Natural killer cell (primary cell): ENCODE measurements at regions not wholly inside any gene's neighbourhood (a gene's known extent, or its start where the extent isn't known, plus 50 kb on each side); places are given as distances from the start of the nearest gene placed in this dataset.

Experiments used
- ATAC-seq, 3 donors: fragments of 150-1000 bp in 2 of 3; fragments of 200-7000 bp in 1 of 3; cut with Tn5 transposase; 1 replicate in 1 of 3; 2 replicates in 2 of 3; pipeline ENCODE4 v1.10.0; 2021; ENCODE audit warnings: mild to moderate bottlenecking in 2 of 3, moderate library complexity in 2 of 3
- DNase-seq, 2 donors: peaks; one replicate each; pipeline versions ENCODE4 v3.0.0 to v3.0.0-alpha.2; 2013 to 2021; ENCODE audit warnings: mixed read lengths in 1 of 2
- H3K27ac ChIP-seq: one replicate; pipeline ENCODE4 v1.5.1; 2013; ENCODE audit warnings: mild to moderate bottlenecking, low read length
- H3K27me3 ChIP-seq: one replicate; pipeline ENCODE4 v1.6.1; 2013; ENCODE audit warnings: low read length; ENCODE audit not compliant: control insufficient read depth, insufficient read depth
- H3K36me3 ChIP-seq: one replicate; pipeline ENCODE4 v1.6.1; 2013; ENCODE audit warnings: low read length; ENCODE audit not compliant: control insufficient read depth, insufficient read depth
- H3K4me1 ChIP-seq: one replicate; pipeline ENCODE4 v1.6.1; 2013; ENCODE audit warnings: low read length; ENCODE audit not compliant: control insufficient read depth, insufficient read depth
- H3K4me3 ChIP-seq: one replicate; pipeline ENCODE4 v1.5.1; 2013; ENCODE audit warnings: low read length
- H3K9me3 ChIP-seq: one replicate; pipeline ENCODE4 v1.6.1; 2013; ENCODE audit warnings: low read length; ENCODE audit not compliant: control insufficient read depth, insufficient read depth
- H3K27ac Mint-ChIP-seq, 2 donors: one replicate each; pipeline ENCODE4 v1.8.0; 2022; ENCODE audit warnings: mild to moderate bottlenecking in 2 of 2, mixed read lengths in 2 of 2, moderate library complexity in 1 of 2
- H3K27me3 Mint-ChIP-seq, 2 donors: one replicate each; pipeline ENCODE4 v1.8.0; 2022; ENCODE audit warnings: low read depth in 2 of 2, mixed read lengths in 2 of 2
- H3K36me3 Mint-ChIP-seq: one replicate; pipeline ENCODE4 v1.8.0; 2022; ENCODE audit warnings: mixed read lengths
- H3K4me1 Mint-ChIP-seq, 2 donors: one replicate each; pipeline ENCODE4 v1.8.0; 2022; ENCODE audit warnings: mixed read lengths in 2 of 2
- H3K4me3 Mint-ChIP-seq: one replicate; pipeline ENCODE4 v1.8.0; 2022; ENCODE audit warnings: mild to moderate bottlenecking, moderate library complexity, mixed read lengths
- H3K9me3 Mint-ChIP-seq, 2 donors: one replicate each; pipeline ENCODE4 v1.8.0; 2022; ENCODE audit warnings: mixed read lengths in 2 of 2
- WGBS: methylation state at CpG from one replicate; pipeline ENCODE4 v1.1.7; 2013; ENCODE audit warnings: missing lambda C conversion rate; ENCODE audit not compliant: insufficient coverage; 5-methylcytosine and 5-hydroxymethylcytosine counted together
- intact Hi-C: fragments of 100-400 bp; cut with micrococcal nuclease; formaldehyde crosslinking; loops from one replicate; pipeline ENCODE4 v1.14.2; 2022
- TF ChIP-seq, protein P1 (sequence below): fragments of 200-600 bp; IDR thresholded peaks from one replicate; pipeline ENCODE4 v1.8.0; 2022; ENCODE audit warnings: antibody characterized with exemption

DNA sequence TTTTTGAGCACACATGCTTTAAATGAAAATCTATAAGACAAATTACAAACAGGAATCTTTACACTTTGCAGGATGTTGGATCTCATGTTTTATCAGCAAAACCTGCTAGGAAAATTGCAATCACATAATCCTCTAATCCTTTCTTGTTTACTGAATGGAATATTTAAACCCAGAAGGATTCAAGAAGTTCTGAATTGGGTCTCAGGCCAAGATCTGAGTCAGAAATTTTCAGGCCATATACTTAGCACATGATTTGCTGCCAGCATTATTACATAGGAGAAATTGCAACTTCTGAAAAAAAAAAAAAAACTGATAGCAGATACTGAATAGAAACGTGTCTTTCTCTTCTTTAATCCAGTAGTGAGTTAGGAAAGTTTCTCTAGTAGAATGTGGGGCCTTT, 1005.3 kb upstream of the POT1 start:
- WGBS: 33% methylated on average over 1 of the region's 1 CpG
- no peak overlapping the region for H3K4me3 Mint-ChIP-seq
- H3K9me3 Mint-ChIP-seq: peaks cover 7 to 16% of the 10 kb centered on the region in 2 donors

GRCh38 chr7:125934539-125934938, 1004.9 kb upstream of the POT1 start:
- H3K4me3 ChIP-seq: no peak overlapping the region
- no peaks in the 10 kb centered on the region for H3K4me1 ChIP-seq
- no peak for ATAC-seq
- no peaks in the 10 kb centered on the region for H3K36me3 Mint-ChIP-seq
- no peaks in the 10 kb centered on the region for H3K27me3 ChIP-seq
- H3K27me3 Mint-ChIP-seq: no peaks in the 10 kb centered on the region
- no peak overlapping the region for H3K27ac ChIP-seq
- peaks cover 3% of the 10 kb centered on the region for H3K9me3 ChIP-seq
- 68% methylated on average over 2 of the region's 2 CpGs for WGBS
- H3K9me3 Mint-ChIP-seq: peaks cover 7 to 16% of the 10 kb centered on the region in 2 donors
- no peak for DNase-seq
- no peak overlapping the region for H3K4me3 Mint-ChIP-seq
- no peaks in the 10 kb centered on the region for H3K36me3 ChIP-seq
- no peaks in the 10 kb centered on the region for H3K4me1 Mint-ChIP-seq
- no peak overlapping the region for H3K27ac Mint-ChIP-seq
- intact Hi-C loops: no loop called here
- TF ChIP-seq, protein P1, sequence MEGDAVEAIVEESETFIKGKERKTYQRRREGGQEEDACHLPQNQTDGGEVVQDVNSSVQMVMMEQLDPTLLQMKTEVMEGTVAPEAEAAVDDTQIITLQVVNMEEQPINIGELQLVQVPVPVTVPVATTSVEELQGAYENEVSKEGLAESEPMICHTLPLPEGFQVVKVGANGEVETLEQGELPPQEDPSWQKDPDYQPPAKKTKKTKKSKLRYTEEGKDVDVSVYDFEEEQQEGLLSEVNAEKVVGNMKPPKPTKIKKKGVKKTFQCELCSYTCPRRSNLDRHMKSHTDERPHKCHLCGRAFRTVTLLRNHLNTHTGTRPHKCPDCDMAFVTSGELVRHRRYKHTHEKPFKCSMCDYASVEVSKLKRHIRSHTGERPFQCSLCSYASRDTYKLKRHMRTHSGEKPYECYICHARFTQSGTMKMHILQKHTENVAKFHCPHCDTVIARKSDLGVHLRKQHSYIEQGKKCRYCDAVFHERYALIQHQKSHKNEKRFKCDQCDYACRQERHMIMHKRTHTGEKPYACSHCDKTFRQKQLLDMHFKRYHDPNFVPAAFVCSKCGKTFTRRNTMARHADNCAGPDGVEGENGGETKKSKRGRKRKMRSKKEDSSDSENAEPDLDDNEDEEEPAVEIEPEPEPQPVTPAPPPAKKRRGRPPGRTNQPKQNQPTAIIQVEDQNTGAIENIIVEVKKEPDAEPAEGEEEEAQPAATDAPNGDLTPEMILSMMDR: no peak

More for the DNA sequence above, 1005.3 kb upstream of the POT1 start:
- Mint-ChIP-seq H3K4me1 (no peaks in the 10 kb centered on the region), H3K36me3 (no peaks in the 10 kb centered on the region), H3K27ac (no peak overlapping the region), H3K27me3 (no peaks in the 10 kb centered on the region)
- no peak for DNase-seq
- Histone ChIP-seq H3K27ac (no peak overlapping the region), H3K9me3 (peaks cover 3% of the 10 kb centered on the region), H3K27me3 (no peaks in the 10 kb centered on the region), H3K36me3 (no peaks in the 10 kb centered on the region), H3K4me3 (no peak overlapping the region), H3K4me1 (no peaks in the 10 kb centered on the region)
- TF ChIP-seq, protein P1: no peak
- no peak for ATAC-seq
- intact Hi-C loops: no loop called here

- WGBS: 81% methylated on average over 1 of the region's 1 CpG
- no peak overlapping the region for H3K27ac Mint-ChIP-seq
- no peak overlapping the region for H3K4me3 ChIP-seq
- no peaks in the 10 kb centered on the region for H3K9me3 ChIP-seq
- H3K4me1 Mint-ChIP-seq: no peaks in the 10 kb centered on the region
- H3K36me3 Mint-ChIP-seq: peaks cover 7% of the 10 kb centered on the region
- H3K27me3 ChIP-seq: no peaks in the 10 kb centered on the region
- H3K4me3 Mint-ChIP-seq: no peak overlapping the region
- peaks cover 8 to 14% of the 10 kb centered on the region in 2 donors for H3K9me3 Mint-ChIP-seq
- H3K27me3 Mint-ChIP-seq: no peaks in the 10 kb centered on the region
- H3K4me1 ChIP-seq: no peaks in the 10 kb centered on the region
- no peak overlapping the region for H3K27ac ChIP-seq
- intact Hi-C loops: no loop called here
- TF ChIP-seq, protein P1: no peak
- no peaks in the 10 kb centered on the region for H3K36me3 ChIP-seq
- DNase-seq (no peak), ATAC-seq (no peak)
These were observed 1001.2 kb upstream of the POT1 start for GRCh38 chr7:125930848-125931247.

- Mint-ChIP-seq H3K4me1 (no peaks in the 10 kb centered on the region), H3K27me3 (no peaks in the 10 kb centered on the region), H3K9me3 (peaks cover 12 to 15% of the 10 kb centered on the region in 2 donors), H3K27ac (no peak overlapping the region), H3K4me3 (no peak overlapping the region), H3K36me3 (peaks cover 7% of the 10 kb centered on the region)
- intact Hi-C loops: no loop called here
- TF ChIP-seq, protein P1: no peak
- WGBS: 10% methylated on average over 2 of the region's 4 CpGs
- ATAC-seq (no peak), DNase-seq (no peak)
- H3K9me3 ChIP-seq: no peaks in the 10 kb centered on the region
- H3K27ac ChIP-seq: no peak overlapping the region
- no peaks in the 10 kb centered on the region for H3K4me1 ChIP-seq
- H3K27me3 ChIP-seq: no peaks in the 10 kb centered on the region
- no peak overlapping the region for H3K4me3 ChIP-seq
- H3K36me3 ChIP-seq: no peaks in the 10 kb centered on the region
These were observed 997.9 kb upstream of the POT1 start for GRCh38 chr7:125927556-125927955.
